Stomach smooth muscle (tissue), 2 donors: ENCODE measurements at regions not wholly inside any gene's neighbourhood (a gene's known extent, or its start where the extent isn't known, plus 50 kb on each side); places are given as distances from the start of the nearest gene placed in this dataset.
"Not testable (repeated sequence)": the region's sequence is repeated elsewhere in the genome, so short reads cannot be mapped to it uniquely, and the experiment has no call there.

Experiments used
- H3K27ac ChIP-seq: one replicate; pipeline ENCODE4 v1.7.0; 2013; ENCODE audit warnings: mild to moderate bottlenecking, low read length, inconsistent platforms
- H3K27me3 ChIP-seq, 2 donors: one replicate each; pipeline ENCODE4 v1.7.0; 2013; ENCODE audit warnings: low read length in 2 of 2; ENCODE audit not compliant: insufficient read depth in 2 of 2, control insufficient read depth in 1 of 2
- H3K36me3 ChIP-seq, 2 donors: one replicate each; pipeline ENCODE4 v1.7.0; 2013; ENCODE audit warnings: low read length in 2 of 2; ENCODE audit not compliant: control insufficient read depth in 2 of 2, insufficient read depth in 2 of 2
- H3K4me1 ChIP-seq: one replicate; pipeline ENCODE4 v1.7.0; 2013; ENCODE audit warnings: low read length; ENCODE audit not compliant: control insufficient read depth, insufficient read depth
- H3K4me3 ChIP-seq, 2 donors: one replicate each; pipeline ENCODE4 v1.7.0; 2013; ENCODE audit warnings: low read length in 2 of 2
- H3K9ac ChIP-seq, 2 donors: one replicate each; pipeline ENCODE4 v1.7.0; 2013; ENCODE audit warnings: low read length in 2 of 2, mild to moderate bottlenecking in 1 of 2
- H3K9me3 ChIP-seq, 2 donors: one replicate each; pipeline ENCODE4 v1.7.0; 2013; ENCODE audit warnings: low read length in 2 of 2; ENCODE audit not compliant: control insufficient read depth in 2 of 2
- donor health status: healthy.
- donor health status: Pancreatic carcinoma.

DNA sequence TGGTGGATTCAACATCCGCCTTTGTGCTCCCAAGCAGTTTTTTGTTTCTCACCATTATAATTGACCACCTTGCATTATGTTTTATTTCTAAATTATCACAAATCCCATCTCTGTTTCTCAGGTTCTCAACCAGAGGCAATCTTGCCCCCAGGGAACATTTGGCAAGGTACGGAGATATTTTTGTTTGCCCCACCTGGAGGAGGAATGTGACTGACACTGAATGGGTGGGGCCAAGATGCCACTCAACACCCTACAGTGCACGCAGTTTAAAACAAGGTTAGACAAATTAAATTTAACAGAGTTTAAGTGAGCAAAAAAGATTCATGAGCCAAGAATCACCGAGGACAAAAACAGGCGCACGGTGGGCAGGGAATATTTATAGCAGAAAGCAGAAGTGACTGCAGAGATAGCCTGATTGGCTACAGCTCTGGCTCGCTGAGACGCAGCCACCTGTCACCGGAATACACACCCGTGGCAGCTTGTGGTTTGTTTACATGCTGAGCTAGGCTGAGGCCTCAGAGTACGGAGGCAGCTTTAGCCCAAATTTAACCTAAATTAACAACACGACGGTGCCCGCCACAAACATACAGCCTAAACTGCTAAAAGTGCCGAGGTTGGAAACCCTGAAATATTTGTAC, 150.0 kb upstream of the ALKAL2 start:
- Histone ChIP-seq H3K27ac (no peak overlapping the region), H3K9me3 (peaks cover 0 to 4% of the 10 kb centered on the region in 2 donors), H3K4me3 (no peak overlapping the region), H3K4me1 (no peaks in the 10 kb centered on the region), H3K9ac (no peak overlapping the region), H3K36me3 (no peaks in the 10 kb centered on the region), H3K27me3 (peaks cover 0 to 9% of the 10 kb centered on the region in 2 donors)

DNA sequence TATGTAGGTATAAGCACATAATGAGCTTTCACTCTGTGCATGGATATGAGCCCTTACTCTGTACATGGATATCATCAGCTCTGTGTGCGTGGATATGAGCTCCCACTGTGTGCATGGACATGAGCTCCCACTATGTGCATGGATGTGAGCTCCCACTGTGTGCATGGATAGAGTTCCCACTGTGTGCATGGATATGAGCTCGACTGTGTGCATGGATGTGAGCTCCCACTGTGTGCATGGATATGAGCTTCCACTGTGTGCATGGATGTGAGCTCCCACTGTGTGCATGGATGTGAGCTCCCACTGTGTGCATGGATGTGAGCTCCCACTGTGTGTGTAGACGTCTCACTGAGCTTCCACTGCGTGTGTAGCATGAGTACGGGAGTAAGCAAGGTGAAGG, 149.3 kb upstream of the ALKAL2 start:
- H3K4me3 ChIP-seq, result no peak overlapping the region
- H3K27me3 ChIP-seq, result peaks cover 0 to 9% of the 10 kb centered on the region in 2 donors
- no peak overlapping the region for H3K27ac ChIP-seq
- peaks cover 0 to 4% of the 10 kb centered on the region in 2 donors for H3K9me3 ChIP-seq
- no peaks in the 10 kb centered on the region for H3K36me3 ChIP-seq
- H3K4me1 ChIP-seq, result no peaks in the 10 kb centered on the region
- no peak overlapping the region for H3K9ac ChIP-seq

DNA sequence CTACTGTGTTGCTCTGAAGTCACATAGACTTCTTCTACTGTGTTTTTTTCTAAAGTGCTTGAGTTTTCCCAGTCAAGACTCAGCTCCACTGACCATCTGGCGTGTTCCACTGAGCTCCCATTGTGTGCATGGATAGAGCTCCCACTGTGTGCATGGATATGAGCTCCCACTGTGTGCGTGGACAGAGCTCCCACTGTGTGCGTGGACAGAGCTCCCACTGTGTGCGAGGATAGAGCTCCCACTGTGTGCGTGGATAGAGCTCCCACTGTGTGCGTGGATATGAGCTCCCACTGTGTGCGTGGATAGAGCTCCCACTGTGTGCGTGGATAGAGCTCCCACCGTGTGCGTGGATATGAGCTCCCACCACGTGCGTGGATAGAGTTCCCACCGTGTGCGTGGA, 148.3 kb upstream of the ALKAL2 start:
- peaks cover 0 to 9% of the 10 kb centered on the region in 2 donors for H3K27me3 ChIP-seq
- no peak overlapping the region for H3K4me3 ChIP-seq
- H3K36me3 ChIP-seq, result no peaks in the 10 kb centered on the region
- peaks cover 0 to 4% of the 10 kb centered on the region in 2 donors for H3K9me3 ChIP-seq
- no peak overlapping the region for H3K9ac ChIP-seq
- H3K4me1 ChIP-seq, result no peaks in the 10 kb centered on the region
- no peak overlapping the region for H3K27ac ChIP-seq

DNA sequence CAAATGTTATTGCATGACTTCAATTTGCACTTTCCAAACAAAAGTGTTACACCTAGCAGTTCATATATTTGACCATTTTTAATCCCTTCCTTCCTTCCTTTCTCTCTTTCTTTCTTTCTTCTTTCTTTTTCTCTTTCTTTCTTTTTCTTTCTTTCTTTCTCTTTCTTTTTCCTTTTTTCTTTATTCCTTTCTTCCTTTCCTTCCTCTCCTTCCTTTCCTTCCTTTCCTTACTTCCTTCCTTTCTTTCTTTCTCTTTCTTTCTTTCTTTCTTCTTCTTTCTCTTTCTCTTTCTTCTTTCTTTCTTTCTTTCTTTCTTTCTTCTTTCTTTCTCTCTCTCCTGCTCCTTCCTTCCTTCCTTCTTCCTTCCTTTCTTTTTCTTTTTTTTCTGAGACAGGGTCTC, 146.7 kb upstream of the ALKAL2 start:
- H3K27me3 ChIP-seq, result peaks cover 0 to 5% of the 10 kb centered on the region in 2 donors
- no peak overlapping the region for H3K27ac ChIP-seq
- H3K9ac ChIP-seq, result no peak overlapping the region
- no peak overlapping the region for H3K4me3 ChIP-seq
- H3K36me3 ChIP-seq, result no peaks in the 10 kb centered on the region
- peaks cover 0 to 4% of the 10 kb centered on the region in 2 donors for H3K9me3 ChIP-seq
- no peaks in the 10 kb centered on the region for H3K4me1 ChIP-seq

DNA sequence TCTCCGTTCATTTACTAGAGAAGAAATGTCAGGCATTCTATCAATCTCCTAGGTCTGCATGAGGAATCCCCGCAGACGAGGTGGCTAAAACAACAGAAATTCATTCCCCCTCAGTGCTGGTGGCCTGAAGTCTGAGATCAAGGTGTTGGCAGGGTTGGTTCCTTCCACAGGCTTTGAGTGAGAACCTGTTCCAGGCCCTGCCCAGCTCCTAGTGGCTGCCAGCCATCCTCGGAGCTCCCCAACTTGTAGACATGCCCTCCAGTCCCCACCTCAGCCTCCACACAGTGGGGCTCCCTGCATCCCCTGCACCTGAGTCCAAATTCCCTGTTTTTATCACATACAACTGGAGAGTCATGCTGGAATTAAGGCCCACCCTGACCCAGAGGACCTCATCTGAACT, 145.3 kb upstream of the ALKAL2 start:
- no peaks in the 10 kb centered on the region for H3K4me1 ChIP-seq
- no peak overlapping the region for H3K9ac ChIP-seq
- H3K27me3 ChIP-seq, result peaks cover 0 to 5% of the 10 kb centered on the region in 2 donors
- H3K36me3 ChIP-seq, result no peaks in the 10 kb centered on the region
- H3K27ac ChIP-seq, result no peak overlapping the region
- peaks cover 0 to 4% of the 10 kb centered on the region in 2 donors for H3K9me3 ChIP-seq
- H3K4me3 ChIP-seq, result no peak overlapping the region

DNA sequence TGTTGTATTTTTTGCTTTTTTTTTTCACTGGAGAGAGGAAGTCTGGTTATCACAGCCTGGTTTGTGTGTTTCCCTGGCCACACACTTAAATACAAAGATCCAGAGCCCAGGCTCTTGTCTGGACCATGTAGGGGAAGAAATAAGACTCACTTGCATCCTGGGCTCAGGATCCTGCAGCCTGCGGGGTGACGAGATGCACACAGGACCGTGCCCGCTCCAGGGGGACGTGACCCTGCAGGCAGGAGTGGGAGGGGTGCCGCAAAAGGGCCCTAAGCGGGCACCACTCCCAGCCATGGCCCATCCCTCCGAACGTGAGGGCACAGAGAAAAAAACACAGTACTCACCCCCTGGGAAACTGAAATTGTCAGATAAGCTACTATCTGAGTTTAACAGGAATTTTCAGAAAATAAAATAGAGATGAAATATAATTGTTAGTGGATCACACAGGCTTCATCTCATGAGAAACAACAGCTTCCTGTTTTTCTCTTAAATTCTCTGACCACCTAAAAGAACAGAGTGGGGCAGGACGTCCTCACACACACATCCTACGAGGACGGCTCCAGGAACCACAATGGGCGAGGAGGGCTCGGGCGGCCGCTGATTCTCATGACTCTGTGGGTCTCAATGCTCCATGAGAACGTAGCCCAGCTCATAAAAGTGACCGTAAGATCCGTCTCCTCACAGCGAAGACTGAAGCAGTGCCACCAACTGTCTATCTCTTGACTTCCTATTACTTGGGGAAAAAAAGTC, 142.6 kb upstream of the ALKAL2 start:
- H3K9ac ChIP-seq, result no peak overlapping the region
- H3K36me3 ChIP-seq, result no peaks in the 10 kb centered on the region
- H3K27ac ChIP-seq, result no peak overlapping the region
- no peaks in the 10 kb centered on the region for H3K27me3 ChIP-seq
- H3K4me1 ChIP-seq, result no peaks in the 10 kb centered on the region
- no peak overlapping the region for H3K4me3 ChIP-seq
- no peaks in the 10 kb centered on the region for H3K9me3 ChIP-seq

DNA sequence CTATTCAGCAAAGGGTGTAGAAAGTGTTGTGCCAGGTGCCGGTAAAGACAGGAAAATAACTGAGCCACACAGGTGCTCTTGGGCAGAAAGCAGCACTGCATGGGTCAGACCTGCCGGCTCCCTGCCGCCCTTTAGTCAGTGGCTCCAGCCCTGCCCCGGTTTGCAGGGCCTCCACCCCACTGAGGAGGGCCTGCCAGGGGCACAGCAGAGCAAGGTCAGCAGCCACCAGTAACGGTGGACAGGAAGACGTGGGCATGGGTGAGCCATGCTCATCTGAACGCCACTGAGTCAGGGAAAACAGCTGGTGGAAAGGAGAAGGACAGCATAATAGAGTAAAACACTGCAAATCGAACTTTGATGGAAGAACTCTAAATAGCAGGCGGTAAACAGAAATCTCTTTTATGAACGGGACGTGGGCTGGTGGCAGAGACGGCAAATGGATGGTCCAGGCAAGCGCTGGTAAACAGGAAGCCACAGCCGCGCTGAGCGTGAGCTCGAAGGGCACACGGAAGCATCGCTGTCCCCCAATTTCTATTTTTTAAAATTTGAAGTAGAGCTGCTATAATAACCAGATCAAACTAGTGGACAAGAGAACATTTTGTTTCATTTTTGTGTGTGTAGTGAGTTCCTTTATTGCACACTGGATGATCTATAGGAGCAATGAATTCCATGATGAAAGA, 141.8 kb upstream of the ALKAL2 start:
- Histone ChIP-seq H3K27ac (no peak overlapping the region), H3K4me1 (no peaks in the 10 kb centered on the region), H3K9ac (no peak overlapping the region), H3K9me3 (no peaks in the 10 kb centered on the region), H3K36me3 (no peaks in the 10 kb centered on the region), H3K27me3 (no peaks in the 10 kb centered on the region), H3K4me3 (no peak overlapping the region)

DNA sequence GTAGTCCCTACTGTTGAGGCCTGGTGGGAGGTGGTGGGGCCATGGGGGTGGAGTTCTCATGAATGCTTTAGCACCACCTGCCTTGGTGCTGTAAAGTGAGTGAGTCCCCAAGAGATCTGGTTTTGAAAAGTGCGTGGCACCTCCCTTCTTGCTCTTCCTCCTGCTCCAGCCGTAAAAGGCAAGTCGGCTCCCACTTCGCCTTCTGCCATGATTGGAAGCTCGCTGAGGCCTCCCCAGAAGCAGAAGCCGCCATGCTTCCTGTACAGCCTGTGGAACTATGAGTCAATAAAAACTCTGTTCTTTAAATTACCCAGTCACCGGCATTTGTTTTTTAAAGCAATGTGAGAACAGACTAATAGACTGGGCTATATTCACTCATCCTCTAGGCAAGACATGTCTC, 141.3 kb upstream of the ALKAL2 start:
- Histone ChIP-seq H3K36me3 (no peaks in the 10 kb centered on the region), H3K9ac (no peak overlapping the region), H3K4me3 (no peak overlapping the region), H3K4me1 (no peaks in the 10 kb centered on the region), H3K27ac (no peak overlapping the region), H3K9me3 (no peaks in the 10 kb centered on the region), H3K27me3 (no peaks in the 10 kb centered on the region)

DNA sequence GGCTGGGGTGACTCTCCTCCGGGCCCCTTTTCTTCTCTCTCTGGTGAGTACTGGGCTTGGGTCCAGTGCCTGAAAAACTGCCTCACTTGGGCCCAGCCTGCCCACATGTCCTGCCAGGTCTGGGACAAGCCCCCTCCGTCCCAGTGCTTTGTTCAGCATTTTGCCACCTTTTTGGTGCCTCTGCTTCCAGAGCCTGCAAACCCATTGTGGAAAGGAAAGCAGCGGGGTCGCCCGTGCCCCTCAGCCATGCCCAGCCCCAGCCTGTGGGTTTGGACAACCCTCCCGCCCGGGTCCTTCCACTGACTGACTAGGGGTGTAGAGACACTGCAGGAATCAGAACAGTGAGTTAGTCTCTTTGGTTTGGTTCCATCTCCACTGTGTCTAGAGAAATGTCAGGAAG, 140.7 kb upstream of the ALKAL2 start:
- H3K36me3 ChIP-seq, result no peaks in the 10 kb centered on the region
- no peak overlapping the region for H3K9ac ChIP-seq
- H3K27ac ChIP-seq, result no peak overlapping the region
- no peaks in the 10 kb centered on the region for H3K27me3 ChIP-seq
- no peak overlapping the region for H3K4me3 ChIP-seq
- H3K4me1 ChIP-seq, result no peaks in the 10 kb centered on the region
- H3K9me3 ChIP-seq, result no peaks in the 10 kb centered on the region

DNA sequence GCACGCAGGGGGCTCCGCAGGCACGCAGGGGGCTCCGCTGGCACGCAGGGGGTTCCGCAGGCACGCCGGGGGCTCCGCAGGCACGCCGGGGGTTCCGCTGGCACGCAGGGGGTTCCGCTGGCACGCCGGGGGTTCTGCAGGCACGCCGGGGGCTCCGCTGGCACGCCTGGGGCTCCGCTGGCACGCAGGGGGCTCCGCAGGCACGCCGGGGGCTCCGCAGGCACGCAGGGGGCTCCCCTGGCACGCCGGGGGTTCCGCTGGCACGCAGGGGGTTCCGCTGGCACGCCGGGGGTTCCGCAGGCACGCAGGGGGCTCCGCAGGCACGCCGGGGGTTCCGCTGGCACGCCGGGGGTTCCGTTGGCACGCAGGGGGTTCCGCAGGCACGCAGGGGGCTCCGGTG, 138.8 kb upstream of the ALKAL2 start:
- not testable (repeated sequence) for H3K9me3 ChIP-seq, H3K27ac ChIP-seq, H3K36me3 ChIP-seq, H3K4me3 ChIP-seq, H3K9ac ChIP-seq, H3K4me1 ChIP-seq, H3K27me3 ChIP-seq

DNA sequence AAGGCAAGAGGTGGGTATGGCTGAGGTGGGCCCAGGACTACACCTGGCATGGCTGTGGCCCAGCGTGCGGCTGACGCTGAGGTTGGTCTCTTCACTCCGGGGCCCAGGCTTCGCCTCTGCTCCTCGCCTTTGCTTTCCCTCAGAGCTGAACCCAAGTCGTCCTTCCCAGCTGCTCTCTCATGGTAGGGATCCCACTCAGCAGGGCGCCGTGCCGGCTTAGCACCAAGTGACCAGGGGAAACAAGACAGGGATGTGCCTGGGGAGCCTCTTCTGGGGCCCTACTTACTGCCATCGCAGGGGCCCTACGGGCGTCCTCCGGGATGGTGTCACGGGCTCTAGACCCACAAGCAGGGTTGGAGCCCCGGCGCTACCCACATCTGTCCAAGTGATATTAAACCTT, 138.1 kb upstream of the ALKAL2 start:
- no peaks in the 10 kb centered on the region for H3K4me1 ChIP-seq
- H3K27me3 ChIP-seq, result peaks cover 0 to 2% of the 10 kb centered on the region in 2 donors
- H3K9me3 ChIP-seq, result no peaks in the 10 kb centered on the region
- H3K9ac ChIP-seq, result no peak overlapping the region
- no peak overlapping the region for H3K4me3 ChIP-seq
- H3K27ac ChIP-seq, result no peak overlapping the region
- H3K36me3 ChIP-seq, result no peaks in the 10 kb centered on the region
